GM12878 (cell line): ENCODE measurements at regions not wholly inside any gene's neighbourhood (a gene's known extent, or its start where the extent isn't known, plus 50 kb on each side); places are given as distances from the start of the nearest gene placed in this dataset.

ENCODE experiments used
- ATAC-seq: fragments of 200-7000 bp; cut with Tn5 transposase; 3 replicates; pipeline ENCODE4 v1.9.1; 2020; ENCODE audit warnings: mild to moderate bottlenecking, moderate library complexity
- BruUV-seq: library from RNA; stranded (reverse); fragments of 400-500 nt; replicated peaks from 2 replicates; lab custom pipeline; 2021; lab: Mats Ljungman, UMichigan
- CTCF ChIA-PET: fragments of 300-600 bp; sonication (Branson Sonifier 250); formaldehyde crosslinking; extraction: SDS; loops from one replicate; lab custom pipeline; 2021; ENCODE audit warnings: inconsistent platforms; lab: Yijun Ruan, JAX
- POLR2A ChIA-PET: fragments of 350-600 bp; formaldehyde crosslinking; extraction: SDS; loops from one replicate; lab custom pipeline; 2021; ENCODE audit warnings: inconsistent platforms; lab: Charles Lee
- RAD21 ChIA-PET: fragments of 300-600 bp; sonication (Branson Sonifier 250); formaldehyde crosslinking; loops from one replicate; lab custom pipeline; 2023; ENCODE audit warnings: antibody characterized with exemption; ENCODE audit not compliant: unreplicated experiment; lab: Charles Lee
- SMC1A ChIA-PET: fragments of 300-600 bp; sonication (Branson Sonifier 250); formaldehyde crosslinking; loops from one replicate; lab custom pipeline; 2023; ENCODE audit not compliant: unreplicated experiment, uncharacterized antibody; lab: Charles Lee
- DNase-seq: peaks from one replicate; pipeline ENCODE4 v3.0.0-alpha.2; 2011; ENCODE audit warnings: low read depth, low spot score
- FAIRE-seq: peaks from 3 replicates; lab custom pipeline; 2011; peaks lifted over from hg19 to GRCh38; lab: Jason Lieb, UNC
- H2AFZ ChIP-seq: 2 replicates; pipeline ENCODE4 v1.6.0; 2011; ENCODE audit warnings: low read depth, low read length, control low read depth; ENCODE audit not compliant: control insufficient read depth
- H3K27ac ChIP-seq: 2 replicates; pipeline ENCODE4 v1.5.1; 2011; ENCODE audit warnings: control low read depth; ENCODE audit not compliant: control insufficient read depth, insufficient read depth
- H3K27me3 ChIP-seq, 2 experiments: replicated peaks in 1 of 2; 2 replicates each; pipeline versions ENCODE4 v1.6.0 to v1.6.1; 2011; ENCODE audit warnings: low read length in 1 of 2; ENCODE audit not compliant: control insufficient read depth in 2 of 2, insufficient read depth in 2 of 2
- H3K36me3 ChIP-seq, 2 experiments: 2 replicates each; pipeline ENCODE4 v1.5.1; 2011; ENCODE audit warnings: low read length in 1 of 2; ENCODE audit not compliant: control insufficient read depth in 2 of 2, insufficient read depth in 2 of 2
- H3K4me1 ChIP-seq: 2 replicates; pipeline ENCODE4 v1.6.1; 2011; ENCODE audit warnings: mild to moderate bottlenecking, low read length, moderate library complexity, mixed read lengths; ENCODE audit not compliant: control insufficient read depth, insufficient read depth
- H3K4me2 ChIP-seq: 2 replicates; pipeline ENCODE4 v1.6.0; 2011; ENCODE audit warnings: control low read depth; ENCODE audit not compliant: control insufficient read depth, insufficient read depth
- H3K4me3 ChIP-seq: fragments of 200-600 bp; sonication (generic); 2 replicates; pipeline ENCODE4 v1.5.1; 2016
- H3K79me2 ChIP-seq: 2 replicates; pipeline ENCODE4 v1.6.0; 2011; ENCODE audit warnings: low read length; ENCODE audit not compliant: control insufficient read depth, insufficient read depth
- H3K9ac ChIP-seq: 2 replicates; pipeline ENCODE4 v1.8.0; 2011; ENCODE audit warnings: low read length, control low read depth, mixed read lengths; ENCODE audit not compliant: control insufficient read depth, insufficient read depth
- H3K9me3 ChIP-seq: replicated peaks from 3 replicates; pipeline ENCODE4 v1.5.1; 2011; ENCODE audit warnings: mild to moderate bottlenecking, low read length; ENCODE audit not compliant: control insufficient read depth, insufficient read depth
- H4K20me1 ChIP-seq: 2 replicates; pipeline ENCODE4 v1.6.0; 2011; ENCODE audit not compliant: control insufficient read depth, insufficient read depth
- ASH2L ChIP-seq: fragments of 300-600, 200-600 bp; sonication (generic); IDR thresholded peaks from 2 replicates; pipeline ENCODE4 v1.6.1; 2017; ENCODE audit warnings: low read depth, mild to moderate bottlenecking, borderline replicate concordance
- BHLHE40 ChIP-seq, 2 experiments: fragments of 450-650 bp in 1 of 2; IDR thresholded peaks; 2 replicates each; pipeline ENCODE4 v1.6.1; 2011 to 2017; ENCODE audit warnings: low read depth in 2 of 2, borderline replicate concordance in 1 of 2, improper control_type of control experiment in 1 of 2, low read length in 1 of 2, mild to moderate bottlenecking in 1 of 2
- GABPA ChIP-seq: IDR thresholded peaks from 2 replicates; pipeline ENCODE4 v1.6.1; 2014; ENCODE audit warnings: antibody characterized with exemption, low read depth, mild to moderate bottlenecking, inconsistent platforms
- HCFC1 ChIP-seq: fragments of 150-350 bp; IDR thresholded peaks from 2 replicates; pipeline ENCODE4 v1.6.1; 2014; ENCODE audit warnings: low read length
- HDAC6 ChIP-seq: fragments of 200-600 bp; sonication (generic); IDR thresholded peaks from one replicate; pipeline ENCODE4 v1.8.0; 2017; ENCODE audit warnings: antibody characterized with exemption; ENCODE audit not compliant: unreplicated experiment
- IRF5 ChIP-seq: fragments of 450-650 bp; IDR thresholded peaks from 2 replicates; pipeline ENCODE4 v1.6.1; 2017; ENCODE audit warnings: borderline replicate concordance
- NR2C2 ChIP-seq: IDR thresholded peaks from 2 replicates; pipeline ENCODE4 v1.6.1; 2011; ENCODE audit warnings: borderline replicate concordance, low read depth; ENCODE audit not compliant: control insufficient read depth, insufficient read length
- SMARCA5 ChIP-seq: fragments of 450-650 bp; IDR thresholded peaks from 2 replicates; pipeline ENCODE4 v1.6.1; 2017; ENCODE audit warnings: mild to moderate bottlenecking
- SREBF2 ChIP-seq: IDR thresholded peaks from 2 replicates; pipeline ENCODE4 v1.6.1; 2012; ENCODE audit warnings: mild to moderate bottlenecking, low read length
- USF2 ChIP-seq: IDR thresholded peaks from 2 replicates; pipeline ENCODE4 v1.6.1; 2011; ENCODE audit warnings: low read depth, low read length, improper control_type of control experiment, borderline replicate concordance
- ZSCAN29 ChIP-seq: fragments of 450-650 bp; IDR thresholded peaks from 2 replicates; pipeline ENCODE4 v1.6.1; 2017; ENCODE audit warnings: mild to moderate bottlenecking, moderate library complexity
- WGBS: methylation state at CpG from one replicate; pipeline ENCODE4 v1.1.6; 2016; ENCODE audit warnings: low lambda C conversion rate; ENCODE audit not compliant: insufficient replicate concordance, insufficient coverage; ENCODE audit errors: missing lambda C conversion rate; 5-methylcytosine and 5-hydroxymethylcytosine counted together
- in situ Hi-C: fragments of 300-500 bp; cut with MboI; formaldehyde crosslinking; loops from 9 replicates; pipeline ENCODE4 v1.14.3; 2018; ENCODE audit warnings: mixed read lengths
- intact Hi-C: fragments of 100-400 bp; cut with micrococcal nuclease; formaldehyde crosslinking; loops from one replicate; pipeline ENCODE4 v1.14.2; 2022; ENCODE audit not compliant: unreplicated experiment

- H3K27ac ChIP-seq = no peak overlapping the region
- no peak overlapping the region for H3K4me3 ChIP-seq
- no peak overlapping the region for H2AFZ ChIP-seq
- ChIA-PET SMC1A (interaction anchor here (1.0 kb wide), 1 partner anchor 76 kb away, joined by 3 read pairs; no protein-coding TSS in a partner anchor), POLR2A (no interaction called here), RAD21 (no interaction called here), CTCF (interaction anchor here (0.7 kb wide), 1 partner anchor 50 kb away, joined by 3 read pairs; no protein-coding TSS in a partner anchor)
- no peak for TF ChIP-seq IRF5
- TF ChIP-seq ZSCAN29 = no peak
- TF ChIP-seq NR2C2 = no peak
- no peak for TF ChIP-seq BHLHE40 (IDR thresholded peaks at IDR 0.05; ENCODE audit: borderline replicate concordance in 1 of 2, low read depth in 2 of 2, low read length in 1 of 2)
- TF ChIP-seq ASH2L = no peak
- TF ChIP-seq HDAC6 = no peak
- no peak for TF ChIP-seq SMARCA5
- no peak for TF ChIP-seq HCFC1
- no peak for TF ChIP-seq GABPA
- TF ChIP-seq SREBF2 = no peak
- TF ChIP-seq USF2 = no peak
- no peak overlapping the region for H3K9ac ChIP-seq
- no peaks in the 10 kb centered on the region for H3K27me3 ChIP-seq
- no peaks in the 10 kb centered on the region for H3K9me3 ChIP-seq
- no TSS peak for BruUV-seq
- H3K4me2 ChIP-seq = no peak overlapping the region
- no peaks in the 10 kb centered on the region for H4K20me1 ChIP-seq
- in situ Hi-C loops (no loop called here), intact Hi-C loops (no loop called here)
- ATAC-seq (no peak), DNase-seq (no peak), FAIRE-seq (no peak)
- 79% methylated on average over 3 of the region's 3 CpGs for WGBS
- no peaks in the 10 kb centered on the region for H3K36me3 ChIP-seq
- no peaks in the 10 kb centered on the region for H3K79me2 ChIP-seq
- no peaks in the 10 kb centered on the region for H3K4me1 ChIP-seq
Observed at GRCh38 chr14:26841920-26842741, 244.3 kb upstream of the NOVA1 start.
